DND-41 (cell line): ENCODE measurements at regions not wholly inside any gene's neighbourhood (a gene's known extent, or its start where the extent isn't known, plus 50 kb on each side); places are given as distances from the start of the nearest gene placed in this dataset.

Source experiments
- EZH2 ChIP-seq: IDR thresholded peaks from 3 replicates; pipeline ENCODE4 v1.6.1; 2012; ENCODE audit warnings: borderline replicate concordance, low read depth, mild to moderate bottlenecking, moderate library complexity, low read length, inconsistent platforms; ENCODE audit not compliant: severe bottlenecking
- TF ChIP-seq, protein P1 (sequence below): IDR thresholded peaks from 2 replicates; pipeline ENCODE4 v1.5.1; 2012; ENCODE audit warnings: borderline replicate concordance, low read length, moderate library complexity, mild to moderate bottlenecking; ENCODE audit not compliant: poor library complexity, severe bottlenecking; ENCODE audit errors: extremely low read depth

DNA sequence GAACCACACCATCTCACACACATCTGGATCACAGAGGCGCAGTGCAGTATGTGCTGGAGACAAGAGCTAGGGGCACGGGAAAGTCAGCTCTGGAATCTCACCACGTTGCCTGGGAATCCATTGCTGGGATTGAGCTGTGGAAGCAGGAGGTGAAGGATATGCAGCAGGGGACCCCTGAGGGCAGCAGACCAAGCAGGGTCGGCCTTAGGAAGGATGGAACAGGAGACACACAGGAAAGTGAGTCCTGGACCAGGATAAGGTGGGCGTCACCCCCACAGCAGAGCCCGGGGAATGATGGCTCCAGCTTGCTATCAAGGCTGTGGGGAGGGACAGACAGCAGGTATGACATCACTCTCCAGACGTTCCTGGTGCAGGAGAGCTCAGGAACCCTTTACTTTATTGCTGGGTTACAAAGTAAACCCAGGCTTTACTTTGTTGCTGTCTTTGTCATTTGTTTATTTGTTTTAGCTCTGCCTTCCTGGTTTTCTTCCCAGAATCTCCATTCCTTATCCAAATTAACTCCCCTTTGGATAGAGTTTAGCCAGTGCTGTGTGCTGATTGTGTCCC, 329.8 kb upstream of the MYT1L start:
- TF ChIP-seq, protein P1, sequence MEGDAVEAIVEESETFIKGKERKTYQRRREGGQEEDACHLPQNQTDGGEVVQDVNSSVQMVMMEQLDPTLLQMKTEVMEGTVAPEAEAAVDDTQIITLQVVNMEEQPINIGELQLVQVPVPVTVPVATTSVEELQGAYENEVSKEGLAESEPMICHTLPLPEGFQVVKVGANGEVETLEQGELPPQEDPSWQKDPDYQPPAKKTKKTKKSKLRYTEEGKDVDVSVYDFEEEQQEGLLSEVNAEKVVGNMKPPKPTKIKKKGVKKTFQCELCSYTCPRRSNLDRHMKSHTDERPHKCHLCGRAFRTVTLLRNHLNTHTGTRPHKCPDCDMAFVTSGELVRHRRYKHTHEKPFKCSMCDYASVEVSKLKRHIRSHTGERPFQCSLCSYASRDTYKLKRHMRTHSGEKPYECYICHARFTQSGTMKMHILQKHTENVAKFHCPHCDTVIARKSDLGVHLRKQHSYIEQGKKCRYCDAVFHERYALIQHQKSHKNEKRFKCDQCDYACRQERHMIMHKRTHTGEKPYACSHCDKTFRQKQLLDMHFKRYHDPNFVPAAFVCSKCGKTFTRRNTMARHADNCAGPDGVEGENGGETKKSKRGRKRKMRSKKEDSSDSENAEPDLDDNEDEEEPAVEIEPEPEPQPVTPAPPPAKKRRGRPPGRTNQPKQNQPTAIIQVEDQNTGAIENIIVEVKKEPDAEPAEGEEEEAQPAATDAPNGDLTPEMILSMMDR: no peak
- no peak for TF ChIP-seq EZH2
